Natural killer cell (primary cell): ENCODE measurements at regions not wholly inside any gene's neighbourhood (a gene's known extent, or its start where the extent isn't known, plus 50 kb on each side); places are given as distances from the start of the nearest gene placed in this dataset.
"Not testable (repeated sequence)": the region's sequence is repeated elsewhere in the genome, so short reads cannot be mapped to it uniquely, and the experiment has no call there.

Experiments
- ATAC-seq, 3 donors: fragments of 150-1000 bp in 2 of 3; fragments of 200-7000 bp in 1 of 3; cut with Tn5 transposase; 1 replicate in 1 of 3; 2 replicates in 2 of 3; pipeline ENCODE4 v1.10.0; 2021; ENCODE audit warnings: mild to moderate bottlenecking in 2 of 3, moderate library complexity in 2 of 3
- DNase-seq, 2 donors: peaks; one replicate each; pipeline versions ENCODE4 v3.0.0 to v3.0.0-alpha.2; 2013 to 2021; ENCODE audit warnings: mixed read lengths in 1 of 2
- H3K27ac ChIP-seq: one replicate; pipeline ENCODE4 v1.5.1; 2013; ENCODE audit warnings: mild to moderate bottlenecking, low read length
- H3K27me3 ChIP-seq: one replicate; pipeline ENCODE4 v1.6.1; 2013; ENCODE audit warnings: low read length; ENCODE audit not compliant: control insufficient read depth, insufficient read depth
- H3K36me3 ChIP-seq: one replicate; pipeline ENCODE4 v1.6.1; 2013; ENCODE audit warnings: low read length; ENCODE audit not compliant: control insufficient read depth, insufficient read depth
- H3K4me1 ChIP-seq: one replicate; pipeline ENCODE4 v1.6.1; 2013; ENCODE audit warnings: low read length; ENCODE audit not compliant: control insufficient read depth, insufficient read depth
- H3K4me3 ChIP-seq: one replicate; pipeline ENCODE4 v1.5.1; 2013; ENCODE audit warnings: low read length
- H3K9me3 ChIP-seq: one replicate; pipeline ENCODE4 v1.6.1; 2013; ENCODE audit warnings: low read length; ENCODE audit not compliant: control insufficient read depth, insufficient read depth
- H3K27ac Mint-ChIP-seq, 2 donors: one replicate each; pipeline ENCODE4 v1.8.0; 2022; ENCODE audit warnings: mild to moderate bottlenecking in 2 of 2, mixed read lengths in 2 of 2, moderate library complexity in 1 of 2
- H3K27me3 Mint-ChIP-seq, 2 donors: one replicate each; pipeline ENCODE4 v1.8.0; 2022; ENCODE audit warnings: low read depth in 2 of 2, mixed read lengths in 2 of 2
- H3K36me3 Mint-ChIP-seq: one replicate; pipeline ENCODE4 v1.8.0; 2022; ENCODE audit warnings: mixed read lengths
- H3K4me1 Mint-ChIP-seq, 2 donors: one replicate each; pipeline ENCODE4 v1.8.0; 2022; ENCODE audit warnings: mixed read lengths in 2 of 2
- H3K4me3 Mint-ChIP-seq: one replicate; pipeline ENCODE4 v1.8.0; 2022; ENCODE audit warnings: mild to moderate bottlenecking, moderate library complexity, mixed read lengths
- H3K9me3 Mint-ChIP-seq, 2 donors: one replicate each; pipeline ENCODE4 v1.8.0; 2022; ENCODE audit warnings: mixed read lengths in 2 of 2
- WGBS: methylation state at CpG from one replicate; pipeline ENCODE4 v1.1.7; 2013; ENCODE audit warnings: missing lambda C conversion rate; ENCODE audit not compliant: insufficient coverage; 5-methylcytosine and 5-hydroxymethylcytosine counted together
- intact Hi-C: fragments of 100-400 bp; cut with micrococcal nuclease; formaldehyde crosslinking; loops from one replicate; pipeline ENCODE4 v1.14.2; 2022
- TF ChIP-seq, protein P1 (sequence below): fragments of 200-600 bp; IDR thresholded peaks from one replicate; pipeline ENCODE4 v1.8.0; 2022; ENCODE audit warnings: antibody characterized with exemption

DNA sequence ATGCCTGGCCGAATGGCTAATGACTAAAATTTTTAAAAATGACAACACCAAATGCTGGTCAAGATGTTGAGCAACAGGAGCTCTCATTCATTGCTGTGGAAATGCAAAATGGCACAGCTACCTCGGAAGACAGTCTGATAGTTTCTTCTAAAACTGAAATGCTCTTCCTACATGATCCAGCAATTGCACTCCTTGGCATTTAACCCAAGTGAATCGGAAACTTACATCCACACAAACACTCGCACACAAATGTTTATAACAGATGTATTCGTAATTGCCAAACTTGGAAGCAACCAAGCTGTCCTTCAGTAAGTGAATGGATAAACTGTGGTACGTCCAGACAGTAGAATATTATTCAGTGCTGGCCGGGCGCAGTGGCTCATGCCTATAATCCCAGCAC, 56.4 kb upstream of the NCOA3 start:
- Mint-ChIP-seq H3K9me3 (no peaks in the 10 kb centered on the region), H3K4me1 (no peaks in the 10 kb centered on the region), H3K27ac (no peak overlapping the region), H3K4me3 (no peak overlapping the region), H3K27me3 (no peaks in the 10 kb centered on the region), H3K36me3 (no peaks in the 10 kb centered on the region)
- no peak overlapping the region for H3K27ac ChIP-seq
- WGBS: 95% methylated on average over 8 of the region's 8 CpGs
- ATAC-seq (no peak), DNase-seq (no peak)
- no peak overlapping the region for H3K4me3 ChIP-seq
- H3K4me1 ChIP-seq: no peaks in the 10 kb centered on the region
- intact Hi-C loops: no loop called here
- no peaks in the 10 kb centered on the region for H3K27me3 ChIP-seq
- H3K9me3 ChIP-seq: no peaks in the 10 kb centered on the region
- no peaks in the 10 kb centered on the region for H3K36me3 ChIP-seq
- TF ChIP-seq, protein P1, sequence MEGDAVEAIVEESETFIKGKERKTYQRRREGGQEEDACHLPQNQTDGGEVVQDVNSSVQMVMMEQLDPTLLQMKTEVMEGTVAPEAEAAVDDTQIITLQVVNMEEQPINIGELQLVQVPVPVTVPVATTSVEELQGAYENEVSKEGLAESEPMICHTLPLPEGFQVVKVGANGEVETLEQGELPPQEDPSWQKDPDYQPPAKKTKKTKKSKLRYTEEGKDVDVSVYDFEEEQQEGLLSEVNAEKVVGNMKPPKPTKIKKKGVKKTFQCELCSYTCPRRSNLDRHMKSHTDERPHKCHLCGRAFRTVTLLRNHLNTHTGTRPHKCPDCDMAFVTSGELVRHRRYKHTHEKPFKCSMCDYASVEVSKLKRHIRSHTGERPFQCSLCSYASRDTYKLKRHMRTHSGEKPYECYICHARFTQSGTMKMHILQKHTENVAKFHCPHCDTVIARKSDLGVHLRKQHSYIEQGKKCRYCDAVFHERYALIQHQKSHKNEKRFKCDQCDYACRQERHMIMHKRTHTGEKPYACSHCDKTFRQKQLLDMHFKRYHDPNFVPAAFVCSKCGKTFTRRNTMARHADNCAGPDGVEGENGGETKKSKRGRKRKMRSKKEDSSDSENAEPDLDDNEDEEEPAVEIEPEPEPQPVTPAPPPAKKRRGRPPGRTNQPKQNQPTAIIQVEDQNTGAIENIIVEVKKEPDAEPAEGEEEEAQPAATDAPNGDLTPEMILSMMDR: no peak

DNA sequence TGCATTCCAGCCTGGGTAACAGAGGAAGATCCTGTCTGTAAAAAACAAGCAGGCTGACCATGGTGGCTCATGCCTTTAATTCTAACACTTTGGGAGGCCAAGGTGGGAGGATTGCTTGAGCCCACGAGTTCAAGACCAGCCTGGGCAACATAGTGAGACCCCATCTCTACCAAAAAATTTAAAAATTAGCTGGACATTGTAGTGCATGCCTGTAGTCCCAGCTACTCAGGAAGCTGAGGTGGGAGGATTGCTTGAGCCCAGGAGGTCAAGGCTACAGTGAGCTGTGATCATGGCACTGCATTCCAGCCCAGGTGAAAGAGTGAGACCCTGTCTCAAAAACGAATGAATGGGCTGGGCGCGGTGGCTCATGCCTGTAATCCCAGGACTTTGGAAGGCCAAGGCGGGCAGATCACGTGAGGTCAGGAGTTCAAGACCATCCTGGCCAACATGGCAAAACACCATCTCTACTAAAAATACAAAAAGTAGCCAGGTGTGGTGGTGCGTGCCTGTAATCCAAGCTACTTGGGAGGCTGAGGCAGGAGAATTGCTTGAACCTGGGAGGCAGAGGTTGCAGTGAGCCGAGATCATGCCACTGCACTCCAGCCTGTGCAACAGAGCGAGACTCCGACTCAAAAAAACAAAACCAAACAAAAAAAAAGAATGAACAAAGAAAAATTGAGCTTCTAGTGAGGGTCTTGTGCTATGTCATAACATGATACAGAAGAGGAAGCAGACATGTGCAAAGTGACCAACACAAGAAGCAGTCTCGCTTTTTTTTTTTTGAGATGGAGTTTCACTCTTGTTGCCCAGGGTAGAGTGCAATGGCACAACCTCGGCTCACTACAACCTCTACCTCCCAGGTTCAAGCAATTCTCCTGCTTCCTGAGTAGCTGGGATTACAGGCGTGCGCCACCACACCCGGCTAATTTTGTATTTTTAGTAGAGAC, 54.1 kb upstream of the NCOA3 start:
- H3K4me1 ChIP-seq, H3K4me1 Mint-ChIP-seq, ATAC-seq, H3K27me3 ChIP-seq, DNase-seq, H3K4me3 Mint-ChIP-seq, H3K27ac ChIP-seq, H3K36me3 Mint-ChIP-seq, H3K4me3 ChIP-seq, H3K9me3 ChIP-seq, H3K27me3 Mint-ChIP-seq, H3K9me3 Mint-ChIP-seq, H3K27ac Mint-ChIP-seq, intact Hi-C loops, H3K36me3 ChIP-seq: not testable (repeated sequence)
- WGBS: 95% methylated on average over 14 of the region's 15 CpGs

DNA sequence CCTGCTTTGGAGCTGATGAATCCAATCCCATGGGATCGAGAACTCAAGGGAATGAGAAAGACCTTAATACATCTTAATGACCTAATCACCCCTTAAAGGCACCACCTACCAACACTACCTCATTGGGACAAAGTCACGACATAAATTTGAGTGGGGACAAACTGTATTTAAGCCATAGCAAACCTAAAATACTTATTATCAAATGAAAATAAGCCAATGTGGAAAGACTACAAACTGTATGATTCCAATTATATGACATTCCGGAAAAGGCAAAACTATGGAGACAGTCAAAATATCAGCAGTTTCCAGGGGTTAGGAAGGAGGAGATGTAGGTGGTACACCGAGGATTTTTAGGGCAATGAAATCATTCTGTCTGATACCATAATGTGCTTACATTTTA, 53.3 kb upstream of the NCOA3 start:
- Histone ChIP-seq H3K4me1 (peaks cover 5% of the 10 kb centered on the region), H3K4me3 (no peak overlapping the region), H3K27ac (no peak overlapping the region), H3K9me3 (no peaks in the 10 kb centered on the region), H3K36me3 (no peaks in the 10 kb centered on the region), H3K27me3 (no peaks in the 10 kb centered on the region)
- TF ChIP-seq, protein P1: no peak
- ATAC-seq: no peak
- Mint-ChIP-seq H3K9me3 (no peaks in the 10 kb centered on the region), H3K4me3 (no peak overlapping the region), H3K36me3 (no peaks in the 10 kb centered on the region), H3K27ac (no peak overlapping the region), H3K4me1 (peaks cover 3 to 9% of the 10 kb centered on the region in 2 donors), H3K27me3 (no peaks in the 10 kb centered on the region)
- no peak for DNase-seq
- intact Hi-C loops: no loop called here
- WGBS: 100% methylated on average over 3 of the region's 4 CpGs

DNA sequence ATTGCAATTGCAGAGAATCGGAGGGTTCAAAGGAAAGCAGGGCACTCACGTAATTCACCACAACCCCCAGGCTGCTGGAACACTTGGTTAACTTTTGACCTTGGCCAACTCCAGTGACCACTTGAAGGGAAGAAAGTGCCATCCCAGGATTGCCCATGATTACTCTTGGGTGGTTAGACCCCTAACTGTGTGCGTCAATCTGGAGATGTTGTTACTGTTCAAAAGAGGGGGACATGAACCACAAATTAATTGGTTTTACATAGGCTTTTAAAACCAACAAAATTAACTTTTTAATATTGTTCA, 50.1 kb upstream of the NCOA3 start:
- 94% methylated on average over 3 of the region's 3 CpGs for WGBS
- Mint-ChIP-seq H3K4me1 (peaks cover 6 to 11% of the 10 kb centered on the region in 2 donors), H3K9me3 (no peaks in the 10 kb centered on the region), H3K36me3 (no peaks in the 10 kb centered on the region), H3K27me3 (no peaks in the 10 kb centered on the region), H3K4me3 (no peak overlapping the region), H3K27ac (no peak overlapping the region)
- Histone ChIP-seq H3K9me3 (no peaks in the 10 kb centered on the region), H3K27me3 (no peaks in the 10 kb centered on the region), H3K4me3 (no peak overlapping the region), H3K27ac (no peak overlapping the region), H3K36me3 (no peaks in the 10 kb centered on the region), H3K4me1 (peaks cover 8% of the 10 kb centered on the region)
- intact Hi-C loops: no loop called here
- DNase-seq (no peak), ATAC-seq (no peak)
- TF ChIP-seq, protein P1: no peak
